Stimulated activated naive CD8-positive, alpha-beta T cell treated with anti-CD3 and anti-CD28 coated beads, Interleukin-15, Interleukin-2, amounts not matched to agents 100 U/mL and 50 U/mL, for 24 hours (primary cell): ENCODE measurements at regions not wholly inside any gene's neighbourhood (a gene's known extent, or its start where the extent isn't known, plus 50 kb on each side); places are given as distances from the start of the nearest gene placed in this dataset.

Experiments used
- ATAC-seq: fragments of 150-1000 bp; cut with Tn5 transposase; one replicate; pipeline ENCODE4 v1.10.0; 2021
- DNase-seq: peaks from one replicate; pipeline ENCODE4 v3.0.0; 2021

- no peak for DNase-seq
- no peak for ATAC-seq
Observed at GRCh38 chr2:75277111-75277510, 77.8 kb upstream of the TACR1 start.

DNA sequence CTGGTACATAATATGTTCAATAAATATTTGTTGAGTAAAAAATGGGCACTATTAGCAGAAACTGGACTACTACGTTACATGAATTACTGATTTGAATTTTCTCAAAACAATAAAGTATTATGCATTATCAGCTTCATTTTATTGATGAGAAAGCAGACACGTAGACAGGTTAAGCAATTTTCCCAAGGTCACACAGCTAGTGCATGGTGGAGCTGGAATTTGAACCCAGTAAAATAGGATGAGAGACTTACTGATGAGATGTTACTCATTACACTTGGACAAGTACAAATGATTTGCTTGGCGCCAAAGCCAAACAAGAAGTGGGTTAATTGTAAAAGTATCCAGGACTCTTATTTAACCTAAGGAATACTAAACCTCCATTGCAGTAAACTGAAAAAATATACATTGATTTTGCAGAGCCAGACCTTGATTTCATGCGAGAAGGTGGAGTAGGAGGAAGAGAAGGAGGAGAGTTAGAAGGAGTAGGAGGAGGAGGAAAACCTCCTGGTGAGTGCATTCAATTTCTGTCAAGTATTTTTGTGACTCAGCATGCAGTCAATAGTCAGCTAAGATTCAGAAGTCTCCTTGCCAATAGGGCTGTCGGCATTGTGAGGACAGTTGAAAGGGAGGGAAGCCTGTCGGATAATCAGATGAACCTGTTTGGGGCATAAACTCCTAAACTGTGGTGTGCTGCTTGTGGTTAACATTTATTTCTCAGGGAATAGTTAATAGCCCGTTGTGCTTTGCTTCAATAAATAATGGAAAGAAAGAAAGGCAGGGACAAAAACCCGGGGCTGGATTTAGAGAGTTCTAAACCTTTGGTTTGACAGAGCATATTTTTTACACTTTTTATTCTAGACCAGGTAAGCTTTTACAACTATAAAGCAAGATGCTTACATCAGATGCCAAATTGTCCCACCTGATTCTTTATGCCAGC lies 77.0 kb upstream of the TACR1 start:
- no peak for ATAC-seq
- no peak for DNase-seq

DNA sequence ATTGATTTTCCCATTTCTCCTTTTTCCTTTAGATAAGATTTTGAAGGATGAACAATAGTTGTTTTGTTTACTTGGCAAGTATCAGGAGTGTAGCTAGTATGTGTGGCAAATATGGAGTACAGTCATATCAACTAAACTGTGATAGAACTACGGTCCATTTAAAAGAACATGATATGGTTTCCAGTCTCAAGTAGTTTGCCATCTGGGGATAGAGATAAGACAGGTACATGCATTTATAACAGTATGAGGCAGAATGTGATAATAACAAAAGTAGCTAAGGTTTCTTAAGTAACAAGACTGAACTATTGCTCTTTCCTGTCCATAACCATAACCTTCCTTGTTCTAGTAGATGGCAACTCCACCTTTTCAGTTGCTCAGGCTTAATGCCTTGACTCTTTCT lies 75.6 kb upstream of the TACR1 start:
- ATAC-seq (no peak), DNase-seq (no peak)

GRCh38 chr2:75268112-75268511 lies 68.8 kb upstream of the TACR1 start:
- DNase-seq (no peak), ATAC-seq (no peak)

DNA sequence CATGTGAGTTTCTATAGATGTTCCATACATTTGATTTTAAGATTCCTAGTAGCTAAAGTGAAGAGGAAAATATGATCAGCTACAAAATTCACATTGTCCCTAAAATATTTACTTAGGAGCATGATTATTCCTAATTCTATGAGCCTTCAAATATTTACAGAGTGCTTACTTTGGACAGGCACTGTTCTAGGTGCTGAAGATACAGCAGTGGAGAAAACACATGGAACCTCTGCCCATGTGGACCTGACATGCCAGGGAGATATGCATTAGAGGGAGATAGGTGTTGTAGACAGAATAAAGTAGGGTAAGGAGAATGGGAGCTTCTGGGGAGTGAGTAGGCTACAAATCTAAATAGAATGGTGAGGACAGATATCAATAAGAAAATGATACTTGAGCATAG lies 62.6 kb upstream of the TACR1 start:
- ATAC-seq (no peak), DNase-seq (no peak)

DNA sequence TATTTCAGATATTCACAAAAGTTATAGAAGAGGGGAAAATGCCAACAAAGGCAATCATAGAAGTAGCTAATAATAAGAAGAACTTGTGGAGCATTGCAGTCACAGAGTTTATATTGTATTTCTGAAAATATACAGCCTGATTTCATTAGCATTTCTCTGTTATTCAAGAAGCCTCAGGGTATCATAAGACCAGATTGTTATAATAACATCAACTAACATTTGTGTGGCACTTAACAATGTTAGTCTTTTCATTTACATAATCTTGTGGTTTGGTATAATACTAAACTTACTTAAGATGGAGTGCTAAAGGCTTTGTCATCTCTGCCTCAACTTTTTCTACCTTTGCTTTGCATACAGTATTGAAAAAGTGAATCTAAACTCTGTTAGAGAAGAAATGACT lies 61.6 kb upstream of the TACR1 start:
- no peak for DNase-seq
- no peak for ATAC-seq

DNA sequence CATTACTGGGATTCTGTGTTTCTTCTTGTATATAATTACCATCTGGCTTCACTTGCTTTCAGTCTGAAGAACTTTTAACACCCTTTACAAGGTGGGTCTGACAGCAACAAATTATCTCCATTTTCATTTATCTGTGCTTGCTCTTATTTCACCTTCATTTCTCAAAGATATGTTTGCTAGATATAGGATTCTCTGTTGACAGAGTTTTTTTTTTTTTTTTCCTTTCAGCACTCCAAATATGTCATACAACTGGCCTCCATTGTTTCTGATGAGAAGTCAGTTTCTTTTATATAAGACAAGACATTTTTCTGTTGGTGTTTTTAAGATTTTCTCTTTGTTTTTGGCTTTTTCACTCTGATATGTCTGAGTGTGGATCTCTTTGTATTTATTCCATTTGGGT lies 59.3 kb upstream of the TACR1 start:
- ATAC-seq (no peak), DNase-seq (no peak)

GRCh38 chr2:75256485-75256884 lies 57.2 kb upstream of the TACR1 start:
- DNase-seq, result no peak

DNA sequence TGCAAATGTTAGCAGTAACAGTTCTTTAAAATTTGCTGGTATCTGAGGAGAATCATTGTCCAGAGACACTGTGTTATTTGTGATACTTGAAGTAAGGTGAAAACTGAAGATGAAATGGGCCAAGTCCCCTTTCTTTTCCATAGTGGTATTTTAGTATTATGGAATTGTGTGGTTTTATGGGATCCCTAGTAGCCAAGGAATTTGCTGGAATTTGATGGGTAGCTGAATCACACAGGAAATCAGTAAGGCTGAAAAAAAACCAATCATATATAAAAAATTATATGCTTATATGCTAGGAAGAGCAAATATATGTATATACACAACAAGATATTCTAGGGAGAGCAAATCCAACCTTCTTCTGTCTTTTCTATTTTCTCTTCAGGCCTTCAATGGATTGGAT lies 54.2 kb upstream of the TACR1 start:
- ATAC-seq, result no peak
- DNase-seq, result no peak

More at GRCh38 chr2:75256485-75256884, 57.2 kb upstream of the TACR1 start:
- no peak for ATAC-seq

DNA sequence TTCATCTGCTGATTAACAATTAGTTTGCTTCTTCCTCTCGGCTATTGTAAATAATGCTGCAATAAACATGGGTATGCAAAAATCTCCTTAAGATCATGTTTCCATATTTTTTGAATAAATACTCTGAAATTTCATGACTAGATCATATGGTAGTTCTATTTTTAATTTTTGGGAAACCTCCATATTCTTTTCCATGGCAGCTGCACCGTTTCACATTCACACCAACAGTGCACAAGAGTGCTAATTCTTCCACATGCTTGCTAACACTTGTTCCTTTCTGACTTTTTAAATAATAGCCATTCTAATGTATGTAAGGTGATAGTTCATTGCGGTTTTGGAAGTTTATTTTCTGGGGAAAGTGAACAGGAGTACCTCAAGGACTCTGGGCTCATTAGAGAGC lies 52.6 kb upstream of the TACR1 start:
- DNase-seq (no peak), ATAC-seq (no peak)
